PC-9 (cell line): ENCODE measurements at regions not wholly inside any gene's neighbourhood (a gene's known extent, or its start where the extent isn't known, plus 50 kb on each side); places are given as distances from the start of the nearest gene placed in this dataset.
A peak's percentile ranks its signal among the peaks of the same experiment; 100 is the strongest.

Source experiments
- BruUV-seq: library from RNA; stranded (reverse); fragments of 400-500 nt; replicated peaks from 2 replicates; lab custom pipeline; 2021; lab: Mats Ljungman, UMichigan
- CTCF ChIA-PET: fragments of 300-600 bp; sonication (Branson Sonifier 250); formaldehyde crosslinking; loops from one replicate; lab custom pipeline; 2022; ENCODE audit warnings: antibody characterized with exemption; lab: Charles Lee
- POLR2A ChIA-PET: fragments of 300-600 bp; sonication (Branson Sonifier 250); formaldehyde crosslinking; loops from one replicate; lab custom pipeline; 2022; ENCODE audit warnings: antibody characterized with exemption; ENCODE audit not compliant: unreplicated experiment; lab: Charles Lee
- DNase-seq, 2 experiments: peaks; one replicate each; pipeline versions ENCODE4 v3.0.0 to v3.0.0-alpha.2; 2015 to 2022; ENCODE audit warnings: mixed read lengths in 1 of 2
- H2AFZ ChIP-seq: fragments of 200-600 bp; sonication (generic); 2 replicates; pipeline ENCODE4 v1.8.1; 2017; ENCODE audit warnings: antibody characterized with exemption
- H3F3A ChIP-seq: fragments of 200-600 bp; sonication (generic); 2 replicates; pipeline ENCODE4 v1.8.1; 2017; ENCODE audit warnings: antibody characterized with exemption, mild to moderate bottlenecking, low read depth; ENCODE audit not compliant: insufficient read depth
- H3K27ac ChIP-seq: fragments of 200-600 bp; sonication (generic); 2 replicates; pipeline ENCODE4 v1.6.1; 2016; ENCODE audit warnings: mixed run types
- H3K27me3 ChIP-seq: fragments of 200-600 bp; sonication (generic); 2 replicates; pipeline ENCODE4 v1.6.1; 2016; ENCODE audit warnings: low read depth, mixed run types; ENCODE audit not compliant: insufficient read depth
- H3K36me3 ChIP-seq: fragments of 200-600 bp; sonication (generic); 2 replicates; pipeline ENCODE4 v1.6.1; 2016; ENCODE audit warnings: low read depth, mixed run types
- H3K4me1 ChIP-seq: fragments of 200-600 bp; sonication (generic); replicated peaks from 2 replicates; pipeline ENCODE4 v1.6.1; 2016; ENCODE audit warnings: mixed run types; ENCODE audit not compliant: insufficient read depth
- H3K4me2 ChIP-seq: fragments of 200-600 bp; sonication (generic); 2 replicates; pipeline ENCODE4 v1.6.1; 2017; ENCODE audit warnings: mixed run types
- H3K4me3 ChIP-seq: fragments of 200-600 bp; sonication (generic); 2 replicates; pipeline ENCODE4 v1.6.1; 2016; ENCODE audit warnings: mixed run types
- H3K79me2 ChIP-seq: fragments of 200-600 bp; sonication (generic); 2 replicates; pipeline ENCODE4 v1.6.1; 2017; ENCODE audit warnings: low read depth, mixed run types
- H3K9me2 ChIP-seq: fragments of 200-600 bp; sonication (generic); 2 replicates; pipeline ENCODE4 v1.8.1; 2017; ENCODE audit warnings: mild to moderate bottlenecking; ENCODE audit not compliant: insufficient read depth
- H3K9me3 ChIP-seq: fragments of 200-600 bp; sonication (generic); 2 replicates; pipeline ENCODE4 v1.8.1; 2016; ENCODE audit warnings: low read depth; ENCODE audit not compliant: insufficient read depth
- H4K20me1 ChIP-seq: fragments of 200-600 bp; sonication (generic); 2 replicates; pipeline ENCODE4 v1.8.1; 2017; ENCODE audit not compliant: insufficient read depth
- EZH2 ChIP-seq: fragments of 200-600 bp; sonication (generic); IDR thresholded peaks from 2 replicates; pipeline ENCODE4 v1.8.0; 2017; ENCODE audit warnings: antibody characterized with exemption, low read depth
- intact Hi-C: fragments of 100-400 bp; cut with micrococcal nuclease; formaldehyde crosslinking; loops from one replicate; pipeline ENCODE4 v1.10.0; 2022; ENCODE audit not compliant: unreplicated experiment
- TF ChIP-seq, protein P1 (sequence below): fragments of 200-600 bp; sonication (generic); conservative IDR thresholded peaks from 2 replicates; pipeline ENCODE4 v1.6.1; 2017; ENCODE audit warnings: mixed run types, antibody characterized with exemption, mild to moderate bottlenecking, moderate library complexity

DNA sequence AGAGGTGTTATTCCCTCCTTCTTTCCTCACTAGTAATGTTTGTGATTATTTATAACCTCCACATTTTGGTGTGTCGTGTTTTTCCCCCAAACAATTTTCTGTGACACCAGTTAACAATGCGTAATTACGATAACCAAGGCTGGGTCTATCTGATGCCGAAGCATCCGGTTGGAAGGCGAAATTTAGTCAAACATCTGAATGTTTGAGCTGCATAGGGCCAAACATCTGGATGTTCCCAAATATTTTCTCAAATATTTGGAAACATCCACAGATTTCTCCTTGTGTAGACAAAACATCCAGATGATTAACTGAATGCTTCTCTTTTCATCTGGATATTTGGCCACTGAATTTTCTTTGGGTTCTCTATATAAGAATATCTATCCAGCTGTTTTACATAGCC, 371.7 kb downstream of the NFIB start:
- Histone ChIP-seq H3K79me2 (no peaks in the 10 kb centered on the region), H3K27me3 (no peaks in the 10 kb centered on the region), H3K4me3 (no peak overlapping the region), H2AFZ (no peak overlapping the region), H3K4me1 (no peaks in the 10 kb centered on the region), H3K36me3 (no peaks in the 10 kb centered on the region), H3K27ac (peak overlapping the region; percentile 47; the same call in 1 of the 2 replicates), H3K4me2 (no peak overlapping the region), H4K20me1 (no peaks in the 10 kb centered on the region), H3F3A (no peaks in the 10 kb centered on the region; the same call in 1 of the 2 replicates), H3K9me3 (no peaks in the 10 kb centered on the region), H3K9me2 (no peaks in the 10 kb centered on the region)
- intact Hi-C loops, result no loop called here
- no peak for TF ChIP-seq EZH2
- TF ChIP-seq, protein P1, sequence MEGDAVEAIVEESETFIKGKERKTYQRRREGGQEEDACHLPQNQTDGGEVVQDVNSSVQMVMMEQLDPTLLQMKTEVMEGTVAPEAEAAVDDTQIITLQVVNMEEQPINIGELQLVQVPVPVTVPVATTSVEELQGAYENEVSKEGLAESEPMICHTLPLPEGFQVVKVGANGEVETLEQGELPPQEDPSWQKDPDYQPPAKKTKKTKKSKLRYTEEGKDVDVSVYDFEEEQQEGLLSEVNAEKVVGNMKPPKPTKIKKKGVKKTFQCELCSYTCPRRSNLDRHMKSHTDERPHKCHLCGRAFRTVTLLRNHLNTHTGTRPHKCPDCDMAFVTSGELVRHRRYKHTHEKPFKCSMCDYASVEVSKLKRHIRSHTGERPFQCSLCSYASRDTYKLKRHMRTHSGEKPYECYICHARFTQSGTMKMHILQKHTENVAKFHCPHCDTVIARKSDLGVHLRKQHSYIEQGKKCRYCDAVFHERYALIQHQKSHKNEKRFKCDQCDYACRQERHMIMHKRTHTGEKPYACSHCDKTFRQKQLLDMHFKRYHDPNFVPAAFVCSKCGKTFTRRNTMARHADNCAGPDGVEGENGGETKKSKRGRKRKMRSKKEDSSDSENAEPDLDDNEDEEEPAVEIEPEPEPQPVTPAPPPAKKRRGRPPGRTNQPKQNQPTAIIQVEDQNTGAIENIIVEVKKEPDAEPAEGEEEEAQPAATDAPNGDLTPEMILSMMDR, result no peak
- BruUV-seq, result no TSS peak
- ChIA-PET CTCF (no interaction called here), POLR2A (no interaction called here)
- DNase-seq, result no peak

DNA sequence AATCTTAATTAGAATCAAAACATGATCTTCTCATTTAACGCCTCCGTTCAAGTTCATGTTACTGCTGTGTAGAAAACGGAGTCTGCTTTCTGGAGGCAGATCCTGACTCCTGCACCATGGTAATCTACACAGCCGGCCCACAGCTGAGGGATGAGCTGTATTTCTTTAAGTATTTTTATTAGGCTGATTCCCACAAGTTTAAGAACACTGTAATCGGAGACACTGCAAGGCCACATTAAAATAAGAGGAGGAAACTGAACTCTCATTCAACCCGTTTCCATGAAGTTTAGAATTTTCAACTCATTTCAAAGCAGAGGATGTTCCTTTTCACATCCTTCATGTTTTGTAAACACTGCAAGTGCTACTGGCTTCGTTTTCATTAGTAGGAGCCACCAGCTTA, 372.2 kb downstream of the NFIB start:
- POLR2A ChIA-PET, result no interaction called here
- Histone ChIP-seq H3K4me1 (no peaks in the 10 kb centered on the region), H3K9me2 (no peaks in the 10 kb centered on the region), H3K36me3 (no peaks in the 10 kb centered on the region), H3K4me3 (no peak overlapping the region), H3K27me3 (no peaks in the 10 kb centered on the region), H2AFZ (no peak overlapping the region), H3K27ac (no peak overlapping the region), H4K20me1 (no peaks in the 10 kb centered on the region), H3K9me3 (no peaks in the 10 kb centered on the region), H3K79me2 (no peaks in the 10 kb centered on the region), H3K4me2 (no peak overlapping the region), H3F3A (no peaks in the 10 kb centered on the region; the same call in 1 of the 2 replicates)
- TF ChIP-seq EZH2, result no peak
- CTCF ChIA-PET, result no interaction called here
- BruUV-seq, result no TSS peak
- intact Hi-C loops, result no loop called here
- no peak for DNase-seq

DNA sequence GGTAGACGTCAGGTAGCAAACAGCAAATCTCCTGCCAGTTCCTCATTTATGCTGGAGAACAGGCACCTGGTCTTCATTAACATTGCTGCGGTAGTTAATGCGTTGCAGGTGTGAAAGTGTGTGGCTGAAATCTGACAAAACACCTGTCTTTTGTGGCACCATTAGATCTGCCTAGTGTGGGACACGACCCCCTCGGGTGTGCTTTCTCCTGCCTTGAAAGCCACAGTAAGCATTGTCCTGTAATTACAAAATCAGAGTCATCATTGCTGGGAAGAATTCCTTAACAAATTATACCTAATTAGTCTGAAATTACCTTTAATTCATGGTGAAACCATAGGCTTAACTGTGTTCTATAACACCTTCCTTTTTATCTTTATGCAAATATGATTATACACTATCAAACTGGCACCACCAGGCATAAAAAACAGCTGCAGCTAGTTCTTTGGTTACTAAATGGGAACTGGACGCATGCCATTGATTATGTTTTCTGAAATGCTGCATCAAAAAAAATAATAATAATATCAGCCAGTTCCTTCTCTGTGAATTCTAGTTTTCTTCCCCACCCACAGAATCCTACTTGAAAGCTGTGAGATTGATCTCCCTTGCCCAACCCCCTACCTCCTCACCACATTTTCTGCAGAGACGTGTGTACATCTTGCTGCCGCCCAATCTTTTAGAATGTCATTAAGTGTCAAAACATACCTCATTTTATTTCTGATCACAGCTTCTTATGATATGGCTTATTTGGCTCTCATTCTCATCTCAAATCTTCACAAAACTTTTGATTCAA, 374.0 kb downstream of the NFIB start:
- no peak for DNase-seq
- BruUV-seq, result no TSS peak
- Histone ChIP-seq H3F3A (no peaks in the 10 kb centered on the region; the same call in 1 of the 2 replicates), H3K79me2 (no peaks in the 10 kb centered on the region), H3K9me2 (no peaks in the 10 kb centered on the region), H3K4me1 (no peaks in the 10 kb centered on the region), H3K36me3 (no peaks in the 10 kb centered on the region), H4K20me1 (no peaks in the 10 kb centered on the region), H3K4me2 (no peak overlapping the region), H2AFZ (no peak overlapping the region), H3K9me3 (no peaks in the 10 kb centered on the region), H3K27ac (no peak overlapping the region), H3K4me3 (no peak overlapping the region), H3K27me3 (no peaks in the 10 kb centered on the region)
- TF ChIP-seq EZH2, result no peak
- TF ChIP-seq, protein P1, result no peak
- POLR2A ChIA-PET, result no interaction called here
- CTCF ChIA-PET, result no interaction called here
- intact Hi-C loops, result no loop called here

DNA sequence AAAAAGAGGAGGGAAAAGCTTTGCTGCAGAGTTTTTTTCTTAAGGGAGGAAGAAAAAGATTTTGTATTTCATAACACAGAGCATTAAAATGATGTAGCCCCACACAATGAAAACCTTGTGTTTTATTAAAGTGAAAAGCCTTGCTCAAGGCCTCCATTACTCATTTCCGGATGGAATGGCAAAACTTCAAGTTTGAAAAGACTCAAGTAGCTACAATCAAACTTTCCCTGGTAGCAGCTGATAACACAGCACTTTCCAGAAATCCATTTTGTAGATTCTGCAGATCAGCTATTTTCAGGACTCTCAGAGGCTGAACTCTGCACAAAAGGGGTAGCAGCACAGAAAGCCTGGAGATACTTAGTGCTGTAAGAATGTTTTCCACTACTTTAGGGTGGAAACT, 374.8 kb downstream of the NFIB start:
- intact Hi-C loops, result no loop called here
- no peaks in the 10 kb centered on the region for H3K27me3 ChIP-seq
- no peak overlapping the region for H3K4me2 ChIP-seq
- no peaks in the 10 kb centered on the region for H4K20me1 ChIP-seq
- H2AFZ ChIP-seq, result no peak overlapping the region
- no peaks in the 10 kb centered on the region for H3K36me3 ChIP-seq
- TF ChIP-seq, protein P1, result no peak
- TF ChIP-seq EZH2, result no peak
- CTCF ChIA-PET, result no interaction called here
- H3K4me1 ChIP-seq, result no peaks in the 10 kb centered on the region
- no peaks in the 10 kb centered on the region; the same call in 1 of the 2 replicates for H3F3A ChIP-seq
- H3K79me2 ChIP-seq, result no peaks in the 10 kb centered on the region
- DNase-seq, result no peak
- H3K9me2 ChIP-seq, result no peaks in the 10 kb centered on the region
- H3K27ac ChIP-seq, result no peak overlapping the region
- no peaks in the 10 kb centered on the region for H3K9me3 ChIP-seq
- BruUV-seq, result no TSS peak
- no peak overlapping the region for H3K4me3 ChIP-seq
- POLR2A ChIA-PET, result no interaction called here
